H9 (cell line): ENCODE measurements at regions not wholly inside any gene's neighbourhood (a gene's known extent, or its start where the extent isn't known, plus 50 kb on each side); places are given as distances from the start of the nearest gene placed in this dataset.

Experiments
- DNase-seq: peaks from one replicate; pipeline ENCODE4 v3.0.0-alpha.2; 2017
- H2AFZ ChIP-seq: one replicate; pipeline ENCODE4 v1.6.1; 2013; ENCODE audit warnings: mild to moderate bottlenecking, low read length, control low read depth, moderate library complexity
- H2AK5ac ChIP-seq: 2 replicates; pipeline ENCODE4 v1.6.1; 2013; ENCODE audit warnings: low read length, control low read depth, mixed read lengths; ENCODE audit not compliant: insufficient read length
- H2BK120ac ChIP-seq: one replicate; pipeline ENCODE4 v1.6.1; 2013; ENCODE audit warnings: low read depth, mild to moderate bottlenecking, low read length, control low read depth, inconsistent platforms; ENCODE audit not compliant: poor library complexity, severe bottlenecking
- H2BK12ac ChIP-seq: 2 replicates; pipeline ENCODE4 v1.6.1; 2013; ENCODE audit warnings: low read length, control low read depth, mixed read lengths, low read depth; ENCODE audit not compliant: insufficient read length
- H2BK15ac ChIP-seq: 2 replicates; pipeline ENCODE4 v1.6.1; 2013; ENCODE audit warnings: low read depth, low read length, control low read depth
- H2BK20ac ChIP-seq: one replicate; pipeline ENCODE4 v1.6.1; 2013; ENCODE audit warnings: low read depth, mild to moderate bottlenecking, low read length, control low read depth, inconsistent platforms; ENCODE audit not compliant: poor library complexity, severe bottlenecking
- H2BK5ac ChIP-seq: 2 replicates; pipeline ENCODE4 v1.6.1; 2013; ENCODE audit warnings: low read length, control low read depth, mixed read lengths; ENCODE audit not compliant: insufficient read length
- H3K14ac ChIP-seq: 2 replicates; pipeline ENCODE4 v1.6.1; 2013; ENCODE audit warnings: low read length, control low read depth; ENCODE audit not compliant: insufficient read depth
- H3K18ac ChIP-seq: 2 replicates; pipeline ENCODE4 v1.6.1; 2013; ENCODE audit warnings: low read depth, mild to moderate bottlenecking, mixed read lengths, low read length, control low read depth; ENCODE audit not compliant: insufficient read length
- H3K23ac ChIP-seq: 2 replicates; pipeline ENCODE4 v1.6.1; 2013; ENCODE audit warnings: low read length, control low read depth, mixed read lengths, low read depth; ENCODE audit not compliant: insufficient read length
- H3K23me2 ChIP-seq: 2 replicates; pipeline ENCODE4 v1.6.1; 2013; ENCODE audit warnings: low read depth, mild to moderate bottlenecking, mixed read lengths, low read length, control low read depth; ENCODE audit not compliant: insufficient read length, poor library complexity, severe bottlenecking
- H3K27ac ChIP-seq: 2 replicates; pipeline ENCODE4 v1.5.1; 2013; ENCODE audit warnings: low read length, control low read depth, mixed read lengths, low read depth; ENCODE audit not compliant: insufficient read length
- H3K27me3 ChIP-seq: 2 replicates; pipeline ENCODE4 v1.6.1; 2013; ENCODE audit warnings: low read length, control low read depth, inconsistent platforms; ENCODE audit not compliant: insufficient read depth
- H3K4ac ChIP-seq: 2 replicates; pipeline ENCODE4 v1.6.1; 2013; ENCODE audit warnings: low read depth, mild to moderate bottlenecking, control low read depth, inconsistent platforms, low read length, moderate library complexity
- H3K4me1 ChIP-seq: 2 replicates; pipeline ENCODE4 v1.6.1; 2013; ENCODE audit warnings: low read length, control low read depth, inconsistent platforms; ENCODE audit not compliant: insufficient read depth
- H3K4me2 ChIP-seq: 2 replicates; pipeline ENCODE4 v1.6.1; 2013; ENCODE audit warnings: low read length, control low read depth, mixed read lengths; ENCODE audit not compliant: insufficient read length, insufficient read depth
- H3K56ac ChIP-seq: 2 replicates; pipeline ENCODE4 v1.6.1; 2013; ENCODE audit warnings: low read depth, mild to moderate bottlenecking, mixed read lengths, low read length, control low read depth; ENCODE audit not compliant: insufficient read length
- H3K79me1 ChIP-seq: 2 replicates; pipeline ENCODE4 v1.6.1; 2013; ENCODE audit warnings: low read depth, mild to moderate bottlenecking, moderate library complexity, low read length, control low read depth, inconsistent platforms; ENCODE audit not compliant: insufficient read depth, poor library complexity, severe bottlenecking
- H3K79me2 ChIP-seq: 2 replicates; pipeline ENCODE4 v1.6.1; 2013; ENCODE audit warnings: low read length, control low read depth, inconsistent platforms; ENCODE audit not compliant: insufficient read depth
- H3K9ac ChIP-seq: 2 replicates; pipeline ENCODE4 v1.6.1; 2013; ENCODE audit warnings: low read length, control low read depth, mixed read lengths; ENCODE audit not compliant: insufficient read length; ENCODE audit errors: extremely low read depth
- H3K9me3 ChIP-seq: one replicate; pipeline ENCODE4 v1.6.1; 2013; ENCODE audit warnings: low read depth, low read length, inconsistent platforms; ENCODE audit not compliant: control insufficient read depth
- H3T11ph ChIP-seq: one replicate; pipeline ENCODE4 v1.6.1; 2013; ENCODE audit warnings: mild to moderate bottlenecking, low read length, control low read depth, inconsistent platforms
- H4K20me1 ChIP-seq: one replicate; pipeline ENCODE4 v1.6.1; 2013; ENCODE audit not compliant: control insufficient read depth, insufficient read length, insufficient read depth
- H4K5ac ChIP-seq: 2 replicates; pipeline ENCODE4 v1.6.1; 2013; ENCODE audit warnings: low read depth, mild to moderate bottlenecking, mixed read lengths, low read length, control low read depth; ENCODE audit not compliant: insufficient read length
- H4K8ac ChIP-seq: replicated peaks from 2 replicates; pipeline ENCODE4 v1.6.1; 2013; ENCODE audit warnings: low read length, control low read depth, mixed read lengths, low read depth; ENCODE audit not compliant: insufficient read length
- H4K91ac ChIP-seq: 2 replicates; pipeline ENCODE4 v1.6.1; 2013; ENCODE audit warnings: low read depth, mild to moderate bottlenecking, moderate library complexity, mixed read lengths, low read length, control low read depth; ENCODE audit not compliant: insufficient read length
- H3K27ac Mint-ChIP-seq, 3 experiments: 2 replicates in 2 of 3; 3 replicates in 1 of 3; pipeline ENCODE4 v1.8.0; 2020 to 2021; ENCODE audit warnings: mixed read lengths in 3 of 3, mild to moderate bottlenecking in 1 of 3, moderate library complexity in 1 of 3
- H3K27me3 Mint-ChIP-seq: 2 replicates; pipeline ENCODE4 v1.8.0; 2021; ENCODE audit warnings: low read depth, mild to moderate bottlenecking, moderate library complexity, mixed read lengths
- H3K36me3 Mint-ChIP-seq, 3 experiments: 2 replicates in 2 of 3; 3 replicates in 1 of 3; pipeline ENCODE4 v1.8.0; 2020 to 2021; ENCODE audit warnings: low read depth in 3 of 3, mixed read lengths in 3 of 3; ENCODE audit not compliant: insufficient read depth in 1 of 3
- H3K4me1 Mint-ChIP-seq, 2 experiments: 2 replicates each; pipeline ENCODE4 v1.8.0; 2020; ENCODE audit warnings: mixed read lengths in 2 of 2
- H3K4me3 Mint-ChIP-seq, 2 experiments: 2 replicates in 1 of 2; 3 replicates in 1 of 2; pipeline ENCODE4 v1.8.0; 2020 to 2021; ENCODE audit warnings: mild to moderate bottlenecking in 2 of 2, mixed read lengths in 2 of 2, moderate library complexity in 1 of 2
- H3K9me3 Mint-ChIP-seq, 2 experiments: 2 replicates in 1 of 2; 3 replicates in 1 of 2; pipeline ENCODE4 v1.8.0; 2020; ENCODE audit warnings: mild to moderate bottlenecking in 2 of 2, mixed read lengths in 2 of 2, moderate library complexity in 1 of 2
- WGBS: extraction: QIAGEN DNeasy Blood & Tissue Kit; methylation state at CpG from one replicate; pipeline ENCODE4 v1.1.7; 2013; ENCODE audit warnings: missing lambda C conversion rate, low lambda C conversion rate, mixed read lengths; ENCODE audit not compliant: insufficient read length; ENCODE audit errors: extremely low coverage; 5-methylcytosine and 5-hydroxymethylcytosine counted together
- TF ChIP-seq, protein P1 (sequence below): fragments of 200-600 bp; sonication (generic); conservative IDR thresholded peaks from 3 replicates; pipeline ENCODE4 v1.8.0; 2021; ENCODE audit warnings: antibody characterized with exemption, mild to moderate bottlenecking

DNA sequence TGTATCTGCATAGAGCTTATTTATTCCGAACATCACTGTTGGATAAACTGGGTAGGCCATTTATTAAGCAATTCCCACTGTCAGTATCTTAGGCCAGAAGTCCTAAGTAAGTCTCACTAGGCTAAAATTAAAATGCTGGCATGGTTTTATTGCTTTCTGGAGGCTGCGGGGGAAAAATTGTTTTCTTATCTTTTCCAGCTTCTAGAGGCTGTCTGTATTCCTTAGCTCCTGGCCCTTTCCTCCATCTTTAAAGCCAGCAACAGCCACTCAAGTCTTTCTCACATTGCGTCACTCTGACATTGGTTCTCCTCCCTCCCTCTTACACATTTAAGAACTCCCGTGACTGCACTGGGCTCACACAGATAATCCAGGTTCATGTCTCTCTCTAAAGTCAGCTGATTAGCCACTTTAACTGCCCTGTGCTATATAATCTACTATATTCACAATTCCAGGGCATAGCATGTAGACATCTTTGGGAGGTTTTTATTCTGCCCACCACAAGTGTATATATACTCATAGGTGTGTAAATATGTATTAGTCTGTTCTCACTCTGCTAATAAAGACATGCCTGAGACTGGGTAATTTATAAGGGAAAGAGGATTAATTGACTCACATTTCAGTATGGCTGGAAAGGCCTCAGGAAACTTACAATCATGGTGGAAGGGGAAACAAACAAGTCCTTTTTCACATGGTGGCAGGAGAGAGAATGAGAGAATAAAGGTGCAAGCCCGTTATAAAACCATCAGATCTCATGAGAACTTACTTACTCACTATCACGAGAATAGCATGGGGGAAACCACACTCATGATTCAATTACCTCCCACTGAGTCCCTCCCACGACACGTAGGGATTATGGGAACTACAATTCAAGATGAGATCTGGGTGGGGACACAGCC, 113.5 kb upstream of the SLC7A14 start:
- Histone ChIP-seq H3K4me2 (no peak overlapping the region), H2AFZ (no peak overlapping the region), H2BK5ac (no peak overlapping the region), H4K8ac (no peak overlapping the region), H3K79me2 (no peaks in the 10 kb centered on the region), H3T11ph (no peak overlapping the region), H3K4me1 (peaks cover 4% of the 10 kb centered on the region; the same call in 1 of the 2 replicates), H2BK120ac (no peak overlapping the region), H3K56ac (no peak overlapping the region), H3K27ac (no peak overlapping the region), H3K4ac (no peak overlapping the region), H3K18ac (no peak overlapping the region), H3K9me3 (no peaks in the 10 kb centered on the region), H2BK15ac (no peak overlapping the region), H3K23me2 (no peaks in the 10 kb centered on the region), H2AK5ac (no peak overlapping the region), H3K79me1 (no peaks in the 10 kb centered on the region), H2BK12ac (no peak overlapping the region), H3K27me3 (no peaks in the 10 kb centered on the region), H4K91ac (no peak overlapping the region), H3K23ac (no peak overlapping the region), H3K9ac (no peak overlapping the region), H2BK20ac (no peak overlapping the region), H4K20me1 (no peaks in the 10 kb centered on the region), H4K5ac (no peak overlapping the region), H3K14ac (no peak overlapping the region)
- Mint-ChIP-seq H3K4me1 (peaks cover 13 to 19% of the 10 kb centered on the region in 2 experiments), H3K27me3 (no peaks in the 10 kb centered on the region), H3K36me3 (no peaks in the 10 kb centered on the region), H3K9me3 (no peaks in the 10 kb centered on the region), H3K4me3 (no peak overlapping the region), H3K27ac (no peak overlapping the region)
- TF ChIP-seq, protein P1, sequence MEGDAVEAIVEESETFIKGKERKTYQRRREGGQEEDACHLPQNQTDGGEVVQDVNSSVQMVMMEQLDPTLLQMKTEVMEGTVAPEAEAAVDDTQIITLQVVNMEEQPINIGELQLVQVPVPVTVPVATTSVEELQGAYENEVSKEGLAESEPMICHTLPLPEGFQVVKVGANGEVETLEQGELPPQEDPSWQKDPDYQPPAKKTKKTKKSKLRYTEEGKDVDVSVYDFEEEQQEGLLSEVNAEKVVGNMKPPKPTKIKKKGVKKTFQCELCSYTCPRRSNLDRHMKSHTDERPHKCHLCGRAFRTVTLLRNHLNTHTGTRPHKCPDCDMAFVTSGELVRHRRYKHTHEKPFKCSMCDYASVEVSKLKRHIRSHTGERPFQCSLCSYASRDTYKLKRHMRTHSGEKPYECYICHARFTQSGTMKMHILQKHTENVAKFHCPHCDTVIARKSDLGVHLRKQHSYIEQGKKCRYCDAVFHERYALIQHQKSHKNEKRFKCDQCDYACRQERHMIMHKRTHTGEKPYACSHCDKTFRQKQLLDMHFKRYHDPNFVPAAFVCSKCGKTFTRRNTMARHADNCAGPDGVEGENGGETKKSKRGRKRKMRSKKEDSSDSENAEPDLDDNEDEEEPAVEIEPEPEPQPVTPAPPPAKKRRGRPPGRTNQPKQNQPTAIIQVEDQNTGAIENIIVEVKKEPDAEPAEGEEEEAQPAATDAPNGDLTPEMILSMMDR: no peak
- no CpG with 5 or more reads among the region's 8 CpGs for WGBS
- no peak for DNase-seq
